ENCODE measurements at regions not wholly inside any gene's neighbourhood (a gene's known extent, or its start where the extent isn't known, plus 50 kb on each side); places are given as distances from the start of the nearest gene placed in this dataset.

- TF ChIP-seq, protein P1, sequence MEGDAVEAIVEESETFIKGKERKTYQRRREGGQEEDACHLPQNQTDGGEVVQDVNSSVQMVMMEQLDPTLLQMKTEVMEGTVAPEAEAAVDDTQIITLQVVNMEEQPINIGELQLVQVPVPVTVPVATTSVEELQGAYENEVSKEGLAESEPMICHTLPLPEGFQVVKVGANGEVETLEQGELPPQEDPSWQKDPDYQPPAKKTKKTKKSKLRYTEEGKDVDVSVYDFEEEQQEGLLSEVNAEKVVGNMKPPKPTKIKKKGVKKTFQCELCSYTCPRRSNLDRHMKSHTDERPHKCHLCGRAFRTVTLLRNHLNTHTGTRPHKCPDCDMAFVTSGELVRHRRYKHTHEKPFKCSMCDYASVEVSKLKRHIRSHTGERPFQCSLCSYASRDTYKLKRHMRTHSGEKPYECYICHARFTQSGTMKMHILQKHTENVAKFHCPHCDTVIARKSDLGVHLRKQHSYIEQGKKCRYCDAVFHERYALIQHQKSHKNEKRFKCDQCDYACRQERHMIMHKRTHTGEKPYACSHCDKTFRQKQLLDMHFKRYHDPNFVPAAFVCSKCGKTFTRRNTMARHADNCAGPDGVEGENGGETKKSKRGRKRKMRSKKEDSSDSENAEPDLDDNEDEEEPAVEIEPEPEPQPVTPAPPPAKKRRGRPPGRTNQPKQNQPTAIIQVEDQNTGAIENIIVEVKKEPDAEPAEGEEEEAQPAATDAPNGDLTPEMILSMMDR (IDR thresholded peaks at IDR 0.05) = no peak
- TF ChIP-seq RAD21 (conservative IDR thresholded peaks at IDR 0.05 in 1 of 2, IDR thresholded peaks at IDR 0.05 in 1 of 2) (0 out of 5 replicates have a peak, but pooled peaks of 1 of the 2 experiments have one; percentile 19), ZNF302 (CRISPR knock-in tag; IDR thresholded peaks at IDR 0.05) (no peak), POLR2A (IDR thresholded peaks at IDR 0.05; ENCODE audit: low read length) (no peak), SMC3 (IDR thresholded peaks at IDR 0.05) (no peak), USF2 (IDR thresholded peaks at IDR 0.05) (no peak), CHD4 (IDR thresholded peaks at IDR 0.05; ENCODE audit: borderline replicate concordance) (no peak), ESRRA (IDR thresholded peaks at IDR 0.05; ENCODE audit: borderline replicate concordance, low read length) (no peak), MAFK (IDR thresholded peaks at IDR 0.05; ENCODE audit: partially characterized antibody) (no peak), MAX (IDR thresholded peaks at IDR 0.05) (no peak), PBX3 (IDR thresholded peaks at IDR 0.05) (no peak), EP300 (IDR thresholded peaks at IDR 0.05) (no peak), CEBPB (IDR thresholded peaks at IDR 0.05) (no peak), CBX2 (IDR thresholded peaks at IDR 0.05; ENCODE audit: borderline replicate concordance, low read depth) (no peak)
These were observed 480.0 kb upstream of the CADM1 start for GRCh38 chr11:115984228-115984627.
